Thoracic aorta (tissue), 2 donors: ENCODE measurements at regions not wholly inside any gene's neighbourhood (a gene's known extent, or its start where the extent isn't known, plus 50 kb on each side); places are given as distances from the start of the nearest gene placed in this dataset.

ENCODE experiments used
- ATAC-seq: fragments of 150-250 bp; one replicate; pipeline ENCODE4 v1.8.0; 2017; ENCODE audit warnings: low read depth; ENCODE audit not compliant: insufficient number of reproducible peaks, low FRiP score
- DNase-seq: peaks from one replicate; pipeline ENCODE4 v3.0.0-alpha.2; 2020; ENCODE audit warnings: low spot score
- H3K27ac ChIP-seq, 2 donors: fragments of 200-600 bp; sonication (generic); 1 replicate in 1 of 2; 2 replicates in 1 of 2; pipeline ENCODE4 v1.5.1; 2016; ENCODE audit warnings: mild to moderate bottlenecking in 2 of 2, moderate library complexity in 2 of 2
- H3K27me3 ChIP-seq: fragments of 200-600 bp; sonication (generic); replicated peaks from 2 replicates; pipeline ENCODE4 v1.6.0; 2016; ENCODE audit warnings: mild to moderate bottlenecking; ENCODE audit not compliant: insufficient read depth
- H3K36me3 ChIP-seq: fragments of 200-600 bp; sonication (generic); one replicate; pipeline ENCODE4 v1.5.1; 2016
- H3K4me1 ChIP-seq, 2 donors: fragments of 200-600 bp; sonication (generic); 1 replicate in 1 of 2; 2 replicates in 1 of 2; pipeline versions ENCODE4 v1.5.1 to v1.6.0; 2016; ENCODE audit warnings: low read depth in 2 of 2, mild to moderate bottlenecking in 1 of 2; ENCODE audit not compliant: control insufficient read depth in 1 of 2
- H3K4me3 ChIP-seq: fragments of 200-600 bp; sonication (generic); 2 replicates; pipeline ENCODE4 v1.5.1; 2016; ENCODE audit warnings: mild to moderate bottlenecking
- H3K9me3 ChIP-seq: fragments of 200-600 bp; sonication (generic); 2 replicates; pipeline ENCODE4 v1.5.1; 2016
- CTCF ChIP-seq: fragments of 200-600 bp; sonication (generic); IDR thresholded peaks from one replicate; pipeline ENCODE4 v1.5.1; 2019; ENCODE audit warnings: antibody characterized with exemption

DNA sequence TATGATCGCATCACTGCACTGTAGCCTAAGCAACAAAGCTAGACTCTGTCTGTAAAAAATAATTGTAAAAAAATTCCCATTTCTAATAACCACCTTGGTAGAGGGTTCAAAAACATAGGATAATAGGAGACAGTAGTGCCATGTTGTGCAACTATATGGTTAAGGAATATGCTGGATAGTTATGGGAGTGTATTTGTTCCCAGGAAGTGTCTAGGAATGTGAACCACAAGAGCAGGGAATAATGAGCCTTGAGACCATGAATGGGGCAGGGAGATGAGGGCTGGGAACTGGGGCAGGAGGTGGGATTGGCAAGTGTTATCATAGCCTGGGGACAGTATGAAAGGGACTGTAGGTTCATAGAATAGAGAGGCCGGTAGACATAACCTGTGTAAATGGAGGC, 50.4 kb downstream of the RUSC2 start:
- Histone ChIP-seq H3K4me1 (peaks cover 30 to 88% of the 10 kb centered on the region in 2 donors), H3K27me3 (no peaks in the 10 kb centered on the region), H3K9me3 (no peaks in the 10 kb centered on the region), H3K4me3 (peak overlapping the region; percentile 67), H3K36me3 (no peaks in the 10 kb centered on the region), H3K27ac (peak overlapping the region; percentile 80 to 81)
- ATAC-seq (no peak), DNase-seq (no peak)
- no peak for TF ChIP-seq CTCF

GRCh38 chr9:35546853-35547252, 56.9 kb downstream of the RUSC2 start:
- Histone ChIP-seq H3K27ac (no peak overlapping the region), H3K4me3 (no peak overlapping the region), H3K27me3 (no peaks in the 10 kb centered on the region), H3K36me3 (peaks cover 24% of the 10 kb centered on the region), H3K9me3 (no peaks in the 10 kb centered on the region), H3K4me1 (peaks cover 28 to 91% of the 10 kb centered on the region in 2 donors)
- no peak for ATAC-seq
- TF ChIP-seq CTCF, result no peak
- DNase-seq, result no peak

- H3K4me1 ChIP-seq, result peaks cover 36 to 92% of the 10 kb centered on the region in 2 donors
- peaks cover 24% of the 10 kb centered on the region for H3K36me3 ChIP-seq
- DNase-seq (no peak), ATAC-seq (no peak)
- H3K27me3 ChIP-seq, result no peaks in the 10 kb centered on the region
- H3K9me3 ChIP-seq, result no peaks in the 10 kb centered on the region
- TF ChIP-seq CTCF, result no peak
- H3K4me3 ChIP-seq, result no peak overlapping the region
- H3K27ac ChIP-seq, result peak overlapping the region; percentile 1 to 23
These were observed 57.1 kb upstream of the TESK1 start for GRCh38 chr9:35547889-35548418.

DNA sequence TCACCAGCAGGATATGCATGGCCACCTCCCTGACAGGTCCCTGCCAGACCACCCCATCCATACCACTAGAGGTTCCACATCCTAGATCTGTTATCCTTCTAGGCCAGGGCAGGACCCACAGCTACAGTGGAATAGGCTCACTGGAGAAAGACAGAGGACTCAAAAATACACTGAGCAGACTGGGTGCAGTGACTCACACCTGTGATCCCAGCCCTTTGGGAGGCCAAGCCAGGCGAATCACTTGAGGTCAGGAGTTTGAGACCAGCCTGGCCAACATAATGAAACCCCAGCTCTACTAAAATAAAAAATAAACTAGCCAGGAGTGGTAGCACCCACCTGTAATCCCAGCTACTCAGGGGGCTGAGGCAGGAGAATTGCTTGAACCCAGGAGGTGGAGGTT, 56.5 kb upstream of the TESK1 start:
- peak overlapping the region; percentile 1 to 23 for H3K27ac ChIP-seq
- H3K27me3 ChIP-seq, result no peaks in the 10 kb centered on the region
- no peaks in the 10 kb centered on the region for H3K9me3 ChIP-seq
- TF ChIP-seq CTCF, result no peak
- DNase-seq, result no peak
- peaks cover 24% of the 10 kb centered on the region for H3K36me3 ChIP-seq
- no peak overlapping the region for H3K4me3 ChIP-seq
- H3K4me1 ChIP-seq, result peaks cover 43 to 93% of the 10 kb centered on the region in 2 donors
- no peak for ATAC-seq

GRCh38 chr9:35549441-35549840, 55.6 kb upstream of the TESK1 start:
- Histone ChIP-seq H3K27ac (peak overlapping the region; percentile 1 to 23), H3K4me1 (peaks cover 44 to 96% of the 10 kb centered on the region in 2 donors), H3K36me3 (peaks cover 24% of the 10 kb centered on the region), H3K27me3 (no peaks in the 10 kb centered on the region), H3K9me3 (no peaks in the 10 kb centered on the region), H3K4me3 (no peak overlapping the region)
- TF ChIP-seq CTCF, result no peak
- ATAC-seq, result no peak
- DNase-seq, result no peak
